ENCODE measurements at regions not wholly inside any gene's neighbourhood (a gene's known extent, or its start where the extent isn't known, plus 50 kb on each side); places are given as distances from the start of the nearest gene placed in this dataset.

DNA sequence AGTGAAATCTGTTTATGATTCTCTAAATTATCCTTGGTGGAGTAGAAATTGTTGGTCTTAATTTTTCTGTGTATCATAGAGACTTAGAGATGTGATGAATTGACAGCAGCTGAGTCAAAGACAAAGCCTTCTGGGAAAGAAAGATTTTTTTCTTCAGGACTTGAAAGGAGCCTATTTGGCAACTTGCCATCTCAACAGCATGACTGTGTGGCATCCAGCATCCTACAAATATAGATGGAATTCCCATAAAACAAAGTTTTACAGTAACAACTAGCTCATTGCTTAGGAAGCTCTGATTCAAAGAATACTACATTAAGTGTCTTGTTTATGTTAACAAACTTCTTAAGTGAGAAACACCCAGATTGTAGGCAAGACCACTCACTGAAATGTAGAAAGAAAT lies 79.2 kb upstream of the SETBP1 start:
- Histone ChIP-seq H3K27ac (no peak overlapping the region), H3K4me3 (no peak overlapping the region), H3K9ac (ENCODE audit: low read depth in 2 of 2, low read length in 2 of 2) (no peak overlapping the region), H3K9me3 (no peaks in the 10 kb centered on the region), H3K27me3 (no peaks in the 10 kb centered on the region), H3K4me1 (no peaks in the 10 kb centered on the region), H3K36me3 (no peaks in the 10 kb centered on the region)
- no peak for DNase-seq
- intact Hi-C loops (cut with DNase I): no loop called here
- TF ChIP-seq, protein P1, sequence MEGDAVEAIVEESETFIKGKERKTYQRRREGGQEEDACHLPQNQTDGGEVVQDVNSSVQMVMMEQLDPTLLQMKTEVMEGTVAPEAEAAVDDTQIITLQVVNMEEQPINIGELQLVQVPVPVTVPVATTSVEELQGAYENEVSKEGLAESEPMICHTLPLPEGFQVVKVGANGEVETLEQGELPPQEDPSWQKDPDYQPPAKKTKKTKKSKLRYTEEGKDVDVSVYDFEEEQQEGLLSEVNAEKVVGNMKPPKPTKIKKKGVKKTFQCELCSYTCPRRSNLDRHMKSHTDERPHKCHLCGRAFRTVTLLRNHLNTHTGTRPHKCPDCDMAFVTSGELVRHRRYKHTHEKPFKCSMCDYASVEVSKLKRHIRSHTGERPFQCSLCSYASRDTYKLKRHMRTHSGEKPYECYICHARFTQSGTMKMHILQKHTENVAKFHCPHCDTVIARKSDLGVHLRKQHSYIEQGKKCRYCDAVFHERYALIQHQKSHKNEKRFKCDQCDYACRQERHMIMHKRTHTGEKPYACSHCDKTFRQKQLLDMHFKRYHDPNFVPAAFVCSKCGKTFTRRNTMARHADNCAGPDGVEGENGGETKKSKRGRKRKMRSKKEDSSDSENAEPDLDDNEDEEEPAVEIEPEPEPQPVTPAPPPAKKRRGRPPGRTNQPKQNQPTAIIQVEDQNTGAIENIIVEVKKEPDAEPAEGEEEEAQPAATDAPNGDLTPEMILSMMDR (IDR thresholded peaks at IDR 0.05): no peak

DNA sequence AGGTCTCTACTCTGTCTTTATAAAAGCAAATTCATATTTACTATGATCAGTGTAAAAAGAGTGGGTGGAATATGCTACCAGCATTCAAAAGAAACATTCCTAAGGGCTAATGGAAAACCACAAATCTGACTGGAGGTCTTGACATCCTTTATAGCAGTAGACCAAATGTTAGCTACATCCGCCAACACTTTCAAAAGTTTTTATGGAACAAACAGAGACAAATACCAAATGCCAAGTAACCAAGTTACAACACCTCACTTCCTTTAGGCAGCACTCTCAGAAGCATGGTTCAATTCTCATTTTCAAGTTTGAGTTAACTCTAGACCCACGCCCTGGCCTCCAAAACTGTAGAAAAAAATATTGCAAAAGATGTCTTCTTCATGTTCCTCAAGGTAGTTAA lies 78.3 kb upstream of the SETBP1 start:
- no peaks in the 10 kb centered on the region for H3K9me3 ChIP-seq
- no peak overlapping the region for H3K9ac ChIP-seq (ENCODE audit: low read depth in 2 of 2, low read length in 2 of 2)
- no peak overlapping the region for H3K27ac ChIP-seq

DNA sequence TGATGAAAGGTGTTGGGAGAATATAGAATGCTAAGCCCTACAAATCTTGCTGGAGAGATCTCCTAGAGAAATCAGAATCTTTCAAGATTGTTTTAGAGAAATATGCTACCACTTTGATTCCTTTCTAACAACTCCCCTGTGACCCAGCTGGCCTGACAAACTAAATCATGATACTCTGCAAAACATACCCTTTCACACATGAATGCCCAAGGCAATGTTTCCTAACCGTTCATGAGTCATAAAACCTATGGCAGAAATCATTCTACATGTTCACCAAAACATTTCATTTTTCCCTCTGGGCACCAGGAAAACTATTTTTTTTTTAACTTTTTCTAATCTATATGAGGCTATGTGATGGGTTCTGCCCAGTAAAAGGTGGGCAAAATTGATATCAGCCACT lies 77.8 kb upstream of the SETBP1 start:
- Histone ChIP-seq H3K27me3 (no peaks in the 10 kb centered on the region), H3K9me3 (no peaks in the 10 kb centered on the region), H3K9ac (ENCODE audit: low read depth in 2 of 2, low read length in 2 of 2) (no peak overlapping the region), H3K27ac (no peak overlapping the region), H3K4me1 (no peaks in the 10 kb centered on the region), H3K4me3 (no peak overlapping the region), H3K36me3 (no peaks in the 10 kb centered on the region)
- DNase-seq: no peak
- TF ChIP-seq, protein P1 (IDR thresholded peaks at IDR 0.05): no peak
- intact Hi-C loops (cut with DNase I): no loop called here

More for the DNA sequence above, 78.3 kb upstream of the SETBP1 start:
- intact Hi-C loops (cut with DNase I): no loop called here
- no peak for DNase-seq
- Histone ChIP-seq H3K27me3 (no peaks in the 10 kb centered on the region), H3K4me3 (no peak overlapping the region), H3K4me1 (no peaks in the 10 kb centered on the region), H3K36me3 (no peaks in the 10 kb centered on the region)
- TF ChIP-seq, protein P1 (IDR thresholded peaks at IDR 0.05): no peak

DNA sequence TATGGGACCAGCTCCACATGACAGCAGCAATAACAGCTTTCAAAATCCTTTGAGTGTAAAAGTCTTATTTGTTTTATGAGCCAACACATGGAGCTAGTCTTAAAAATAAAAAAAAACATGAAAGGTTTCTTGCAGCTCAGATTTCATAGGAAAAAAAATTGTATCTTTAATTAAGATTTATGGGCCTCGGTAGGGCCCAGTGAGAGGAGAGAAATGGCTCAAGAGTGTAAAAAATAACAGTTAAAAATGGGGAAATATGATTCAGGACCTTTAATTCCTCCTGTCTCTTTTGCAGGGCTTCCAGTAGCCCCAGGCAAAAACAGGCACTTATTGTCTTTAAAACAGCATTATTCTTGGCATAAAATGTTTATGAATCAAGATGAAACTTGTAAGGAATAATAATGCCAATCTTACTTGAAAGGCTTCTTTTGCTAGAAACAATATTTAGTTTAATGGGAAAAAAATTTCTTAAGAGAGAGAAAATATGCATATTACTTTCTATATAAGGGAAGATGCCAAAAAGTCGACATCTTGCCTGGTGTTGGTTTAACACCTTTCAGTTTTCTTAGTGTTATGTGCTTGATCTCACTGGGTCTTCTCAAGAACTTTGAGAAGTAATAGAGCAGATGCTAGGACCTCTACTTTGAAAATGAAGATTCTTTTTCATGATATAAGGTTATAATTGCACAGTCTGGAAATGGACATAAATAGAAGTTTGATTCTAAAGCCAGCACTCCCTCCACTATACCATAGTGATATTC lies 71.3 kb upstream of the SETBP1 start:
- no peak overlapping the region for H3K9ac ChIP-seq (ENCODE audit: low read depth in 2 of 2, low read length in 2 of 2)
- no peaks in the 10 kb centered on the region for H3K9me3 ChIP-seq
- H3K36me3 ChIP-seq: no peaks in the 10 kb centered on the region
- DNase-seq: no peak
- intact Hi-C loops (cut with DNase I): no loop called here
- TF ChIP-seq, protein P1 (IDR thresholded peaks at IDR 0.05): no peak
- no peaks in the 10 kb centered on the region for H3K4me1 ChIP-seq
- H3K27ac ChIP-seq: no peak overlapping the region
- H3K27me3 ChIP-seq: no peaks in the 10 kb centered on the region
- no peak overlapping the region for H3K4me3 ChIP-seq

DNA sequence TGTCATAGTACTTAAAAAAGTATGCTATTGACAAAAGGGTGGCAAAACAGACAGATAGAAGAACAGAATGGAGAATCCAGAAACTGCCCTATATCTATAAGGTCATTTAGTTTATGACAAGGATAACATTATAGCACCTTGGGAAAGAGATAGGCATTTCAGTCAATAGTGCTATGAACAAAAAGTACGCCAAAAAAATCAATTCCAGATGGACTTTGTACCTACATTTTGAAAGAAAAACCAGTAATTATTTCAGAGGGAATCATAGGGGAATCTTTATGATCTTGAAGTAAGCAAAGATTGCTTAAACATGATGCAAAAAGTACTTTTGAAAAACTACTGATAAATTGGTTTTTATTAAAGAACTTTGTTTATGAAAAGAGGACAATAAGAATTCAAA lies 59.9 kb upstream of the SETBP1 start:
- TF ChIP-seq, protein P1 (IDR thresholded peaks at IDR 0.05): no peak
- H3K4me3 ChIP-seq: no peak overlapping the region
- no peak overlapping the region for H3K27ac ChIP-seq
- no peaks in the 10 kb centered on the region for H3K9me3 ChIP-seq
- no peak for DNase-seq
- no peaks in the 10 kb centered on the region for H3K36me3 ChIP-seq
- no peaks in the 10 kb centered on the region for H3K27me3 ChIP-seq
- intact Hi-C loops (cut with DNase I): no loop called here
- no peaks in the 10 kb centered on the region for H3K4me1 ChIP-seq
- no peak overlapping the region for H3K9ac ChIP-seq (ENCODE audit: low read depth in 2 of 2, low read length in 2 of 2)
